GM18520 (cell line): ENCODE measurements at regions not wholly inside any gene's neighbourhood (a gene's known extent, or its start where the extent isn't known, plus 50 kb on each side); places are given as distances from the start of the nearest gene placed in this dataset.
"Not testable (repeated sequence)": the region's sequence is repeated elsewhere in the genome, so short reads cannot be mapped to it uniquely, and the experiment has no call there.

Experiments used
- ATAC-seq: cut with Tn5 transposase; IDR thresholded peaks from one replicate; pipeline ENCODE4 v1.9.1; 2021; ENCODE audit not compliant: unreplicated experiment

DNA sequence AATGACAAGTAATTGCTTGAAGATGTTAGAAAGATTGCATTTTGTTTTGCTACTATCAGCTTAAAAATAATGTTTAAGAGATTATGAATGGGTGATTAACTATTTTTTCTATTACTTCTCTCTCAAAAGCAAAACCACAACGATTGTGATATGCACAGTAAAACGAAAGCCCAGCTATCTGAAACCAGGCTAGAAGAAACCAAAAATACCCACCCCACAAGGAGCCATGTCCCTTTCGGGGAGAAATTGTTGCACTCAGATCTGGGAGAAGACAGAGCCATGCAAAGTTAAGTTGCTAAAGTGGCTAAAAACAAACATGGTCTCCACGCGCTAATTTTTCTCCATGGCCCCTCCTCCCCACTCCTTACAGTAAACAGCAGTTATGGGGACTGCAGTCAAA, 173.6 kb downstream of the RPS24 start:
- no peak for ATAC-seq

DNA sequence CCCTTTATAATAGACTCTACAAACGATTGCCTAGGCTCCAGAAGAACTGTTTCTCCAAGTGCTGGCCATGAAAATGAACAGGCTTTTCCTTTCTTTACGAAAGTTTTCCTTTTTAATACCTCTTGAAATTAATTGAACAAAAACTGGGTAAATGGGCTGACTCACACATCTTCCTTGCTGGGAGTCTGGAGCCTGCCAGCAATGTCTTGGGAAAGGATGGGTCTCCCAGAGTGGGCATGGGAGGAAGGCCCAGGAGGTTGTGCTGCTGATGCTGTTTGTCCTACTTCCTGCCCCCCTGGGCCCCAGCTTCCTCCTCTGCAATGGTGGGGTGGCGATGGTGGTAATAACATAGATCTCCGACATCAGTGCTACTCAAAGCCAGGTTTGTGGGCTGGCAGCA, 174.1 kb downstream of the RPS24 start:
- no peak for ATAC-seq

DNA sequence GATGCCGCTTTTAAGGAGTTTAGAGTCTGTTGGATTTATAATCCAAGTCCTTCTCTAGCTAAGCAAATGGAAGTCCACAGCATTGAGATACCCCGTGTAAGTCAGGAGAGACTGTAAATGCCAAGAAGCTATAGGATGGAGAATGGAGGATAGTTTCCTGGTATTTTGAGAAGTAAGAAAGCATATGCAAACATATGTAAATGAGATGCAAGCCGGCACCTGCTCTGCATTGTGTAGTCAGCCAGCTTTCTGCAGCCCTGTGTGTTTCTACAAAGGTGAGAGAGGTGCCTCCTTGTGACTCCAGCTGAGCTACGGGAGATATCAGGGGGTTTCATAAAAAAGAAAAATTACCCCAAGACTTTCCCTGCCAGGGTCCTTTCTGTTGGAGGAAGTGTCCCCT, 176.3 kb downstream of the RPS24 start:
- ATAC-seq, result no peak

DNA sequence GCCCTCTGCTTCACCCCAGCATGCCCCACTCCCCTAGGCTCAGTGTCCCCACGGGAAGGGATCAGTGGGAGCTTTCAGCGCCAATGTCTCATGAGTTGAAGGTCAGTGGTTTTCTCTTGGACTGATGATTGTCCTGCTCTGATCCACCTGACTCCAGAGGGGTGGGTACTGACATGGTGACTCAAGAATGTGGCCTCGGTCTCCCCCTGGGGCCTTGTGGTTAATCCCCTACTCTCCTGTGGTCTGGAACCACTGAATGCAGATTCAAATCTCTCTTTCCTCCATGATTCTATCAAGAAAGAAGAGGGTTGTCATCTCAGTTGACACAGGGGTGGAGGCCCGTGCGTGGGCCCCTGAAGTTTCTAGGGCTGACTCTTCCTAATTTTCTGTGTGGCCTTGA, 176.9 kb downstream of the RPS24 start:
- ATAC-seq, result no peak

DNA sequence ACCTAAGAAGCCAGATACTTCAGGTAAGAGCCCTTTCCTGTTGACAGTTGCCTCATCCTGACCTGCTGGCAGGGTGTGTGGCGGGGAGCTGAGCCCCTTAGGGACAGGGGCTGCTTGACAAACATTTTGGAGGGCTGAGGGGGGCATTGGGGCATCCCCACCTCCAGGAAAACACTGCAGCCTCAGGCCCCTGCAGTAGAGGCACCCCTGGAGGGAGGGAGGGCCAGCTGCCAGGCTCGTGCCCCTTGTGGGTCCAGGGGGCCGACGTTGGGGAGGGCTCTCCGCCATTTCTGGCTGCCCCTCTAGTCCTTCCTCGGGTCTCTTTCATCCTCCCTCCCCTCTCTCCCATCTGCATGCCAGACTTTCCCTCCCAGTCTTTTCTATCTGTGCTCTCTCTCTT, 177.3 kb downstream of the RPS24 start:
- ATAC-seq, result no peak

DNA sequence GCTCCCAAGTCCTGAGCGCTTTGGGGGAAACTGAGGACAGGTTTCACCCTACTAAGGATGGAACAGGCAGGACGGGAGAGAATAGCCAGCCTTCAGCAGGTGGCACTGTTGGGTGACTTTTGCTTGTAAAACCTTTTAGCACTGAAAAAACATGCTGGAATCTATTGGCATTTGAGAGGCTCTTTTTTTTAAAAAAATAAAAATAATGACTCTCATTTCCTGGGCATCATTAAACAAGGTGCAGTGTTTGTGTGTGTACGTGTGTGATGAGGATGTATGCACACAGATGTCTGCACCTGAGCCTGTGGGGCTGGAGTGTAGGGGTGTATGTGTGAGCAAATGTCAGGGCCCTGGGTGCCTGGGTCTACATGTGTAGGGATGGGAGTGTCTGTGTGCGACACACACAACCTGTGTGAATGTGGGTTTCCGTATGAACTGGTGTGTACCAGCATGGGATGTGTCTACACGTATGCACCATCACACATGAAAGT, 177.9 kb downstream of the RPS24 start:
- no peak for ATAC-seq

DNA sequence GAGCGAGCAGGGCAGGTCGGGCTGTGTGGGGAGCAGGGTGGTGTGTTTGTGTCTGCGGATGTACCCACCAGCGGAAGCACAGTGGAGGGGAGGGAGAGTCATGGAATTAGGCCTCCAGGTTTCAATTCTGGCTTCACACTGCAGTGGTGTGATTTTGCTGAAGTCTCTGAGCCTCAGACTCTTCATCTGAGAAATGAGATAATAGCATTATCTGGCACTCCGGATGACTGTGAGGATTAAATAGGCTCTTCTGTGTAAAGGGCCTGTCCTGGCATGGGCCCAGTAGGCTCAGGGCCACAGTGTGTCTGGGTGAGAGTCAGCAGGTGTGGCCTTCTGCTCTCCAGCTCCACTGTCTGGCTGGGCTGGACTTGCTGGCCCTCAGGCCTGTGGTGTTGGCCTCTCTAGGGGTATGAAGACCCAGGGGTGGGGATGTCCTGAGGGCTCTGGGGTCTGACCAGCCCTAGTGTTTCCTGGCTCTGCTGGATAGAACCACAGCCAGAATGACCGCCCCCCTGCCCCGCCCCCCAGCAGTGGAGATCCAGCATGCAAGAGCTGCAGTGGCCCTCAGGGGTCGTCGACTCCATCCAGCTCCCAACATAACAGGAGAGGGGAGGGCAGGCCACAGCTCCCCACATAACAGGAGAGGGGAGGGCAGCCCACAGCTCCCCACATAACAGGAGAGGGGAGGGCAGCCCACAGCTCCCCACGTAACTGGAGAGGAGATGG, 178.6 kb downstream of the RPS24 start:
- ATAC-seq, result no peak

DNA sequence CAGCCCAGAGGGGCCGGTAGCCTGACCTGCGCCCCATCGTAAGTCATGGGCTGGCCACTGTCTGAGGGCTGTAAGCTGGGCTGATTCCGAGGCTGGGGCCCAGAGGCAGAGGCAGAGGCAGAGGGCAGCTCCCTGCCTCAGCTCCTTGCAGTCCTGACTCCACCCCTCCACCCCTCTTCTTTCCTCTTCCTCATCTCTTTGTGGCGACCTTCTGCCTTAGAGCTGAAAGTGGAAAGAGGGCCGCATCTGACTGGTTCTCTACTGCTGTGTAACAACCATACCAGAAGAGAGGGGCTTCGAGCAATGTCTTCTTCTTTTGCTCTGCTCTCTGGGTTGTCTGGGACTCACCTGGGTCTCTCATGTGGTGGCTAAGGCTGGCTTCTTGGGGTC, 179.1 kb downstream of the RPS24 start:
- no peak for ATAC-seq

DNA sequence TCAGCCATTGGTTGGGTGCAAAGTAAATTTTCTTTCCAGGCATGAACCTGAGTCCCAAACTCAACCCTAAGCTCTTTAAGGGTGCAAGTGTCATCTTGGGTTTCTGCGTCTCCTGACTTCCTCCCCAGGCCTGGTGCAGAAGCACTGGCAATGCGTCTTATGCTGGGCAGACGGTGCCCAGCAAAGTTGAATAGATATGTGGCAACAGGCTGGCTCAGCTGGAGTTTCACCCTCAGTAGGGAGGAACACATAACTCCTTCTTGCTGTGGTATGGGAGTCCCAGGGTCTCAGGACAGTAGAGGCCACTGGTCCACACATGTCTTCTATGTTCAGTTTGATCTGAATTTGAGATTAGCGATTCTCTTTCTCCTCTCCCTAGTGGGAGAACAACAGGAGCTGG, 181.3 kb downstream of the RPS24 start:
- ATAC-seq, result no peak

DNA sequence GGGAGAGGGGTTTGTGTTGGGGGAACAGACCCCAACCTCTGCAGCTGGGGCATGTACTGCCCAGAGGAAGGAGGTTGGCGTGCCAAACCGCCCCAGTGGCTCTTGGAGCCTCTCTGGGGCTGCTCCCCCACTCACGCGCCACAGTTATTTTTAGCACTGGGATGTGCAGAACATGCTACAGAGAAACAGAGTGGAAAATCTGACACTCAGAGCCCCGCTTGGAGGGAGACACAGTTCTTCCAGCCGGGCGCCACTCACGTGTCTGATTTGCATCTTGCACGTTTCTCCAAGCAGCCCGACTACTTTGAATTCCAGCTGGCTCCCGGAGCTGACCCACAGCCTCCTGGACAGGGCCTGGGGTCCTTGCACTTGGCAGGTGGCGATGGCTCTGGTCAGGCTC, 182.0 kb downstream of the RPS24 start:
- ATAC-seq, result no peak

DNA sequence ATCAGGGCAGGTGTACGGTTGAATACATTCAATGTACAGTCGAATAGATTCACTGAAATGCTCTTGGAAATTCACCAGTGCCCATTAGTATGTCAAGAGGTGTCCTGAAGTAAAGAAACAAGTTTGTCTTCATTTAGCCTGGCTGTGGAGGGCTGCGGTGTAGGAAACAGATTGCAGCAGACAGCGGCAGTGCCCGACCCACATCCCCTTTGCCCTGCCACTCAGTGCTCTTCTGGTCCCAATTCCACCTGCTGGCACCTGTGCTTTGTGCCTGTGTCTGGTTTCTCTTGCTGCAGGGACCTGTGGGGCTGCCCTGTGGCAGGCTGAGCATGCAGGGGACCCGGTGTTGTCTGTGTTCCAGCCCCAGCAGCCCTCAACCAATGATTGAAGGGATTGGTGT, 183.7 kb downstream of the RPS24 start:
- ATAC-seq, result no peak

DNA sequence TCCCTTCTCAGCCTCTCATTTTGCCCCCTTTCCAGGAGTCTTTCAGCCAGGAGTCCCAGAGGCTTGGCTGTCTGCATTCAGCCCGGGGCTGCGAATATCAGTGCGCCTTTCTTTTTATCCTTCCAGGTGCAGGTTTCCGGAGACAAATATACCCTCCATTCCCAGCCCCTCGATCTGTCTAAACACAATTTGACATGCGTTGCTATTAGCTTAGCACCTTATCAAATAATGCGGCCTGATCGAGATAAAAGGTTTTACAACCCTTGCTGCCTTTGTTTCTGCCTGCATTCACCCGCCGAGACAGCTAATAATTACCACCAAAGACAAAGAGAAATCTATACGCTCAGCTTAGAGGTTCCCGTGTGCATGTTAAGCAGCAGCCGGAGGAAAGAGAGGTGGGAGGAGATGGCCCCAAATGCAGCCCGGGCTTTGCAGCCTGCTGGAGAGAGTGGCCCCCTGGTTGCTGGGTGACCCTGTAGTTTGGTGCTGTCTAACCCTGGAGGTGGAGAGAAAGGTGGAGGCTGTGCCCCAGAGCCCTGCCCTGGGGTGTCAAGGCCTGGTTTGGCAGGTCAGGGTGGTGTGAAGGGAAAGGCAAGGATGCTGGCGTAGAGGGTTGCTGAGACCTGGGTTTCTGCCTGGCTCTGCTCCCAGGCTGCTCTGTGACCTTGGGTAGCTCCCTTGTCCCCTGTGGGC, 185.3 kb downstream of the RPS24 start:
- ATAC-seq, result no peak

DNA sequence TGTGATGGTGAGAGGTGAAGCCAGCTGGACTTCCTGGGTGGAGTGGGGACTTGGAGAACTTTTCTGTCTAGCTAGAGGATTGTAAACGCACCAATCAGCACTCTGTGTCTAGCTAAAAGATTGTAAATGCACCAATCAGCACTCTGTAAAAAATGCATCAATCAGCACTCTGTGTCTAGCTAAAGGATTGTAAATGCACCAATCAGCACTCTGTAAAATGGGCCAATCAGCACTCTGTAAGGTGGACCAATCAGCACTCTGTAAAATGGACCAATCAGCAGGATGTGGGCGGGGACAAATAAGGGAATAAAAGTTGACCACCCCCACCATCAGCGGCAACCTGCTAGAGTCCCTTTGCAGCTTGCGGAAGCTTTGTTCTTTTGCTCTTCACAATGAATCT, 185.9 kb downstream of the RPS24 start:
- ATAC-seq, result not testable (repeated sequence)

DNA sequence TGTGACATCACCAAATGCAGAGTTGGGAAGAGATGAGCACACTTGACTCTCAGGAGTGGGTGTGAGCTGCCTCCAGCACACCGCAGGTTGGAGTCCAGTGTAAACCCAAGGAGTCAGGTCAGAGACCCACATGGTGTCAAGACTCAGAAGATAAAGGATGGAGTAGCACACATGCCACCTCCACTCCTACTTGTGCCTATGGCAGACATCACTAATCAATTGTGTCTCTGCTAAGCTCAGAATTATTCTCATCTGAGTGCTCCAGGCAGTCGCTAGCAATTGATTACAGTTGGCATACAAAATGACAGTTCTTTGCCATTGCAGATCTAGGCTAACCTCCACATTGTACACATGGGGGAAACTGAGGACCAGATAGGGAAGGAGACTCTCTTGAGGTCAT, 187.1 kb downstream of the RPS24 start:
- no peak for ATAC-seq

DNA sequence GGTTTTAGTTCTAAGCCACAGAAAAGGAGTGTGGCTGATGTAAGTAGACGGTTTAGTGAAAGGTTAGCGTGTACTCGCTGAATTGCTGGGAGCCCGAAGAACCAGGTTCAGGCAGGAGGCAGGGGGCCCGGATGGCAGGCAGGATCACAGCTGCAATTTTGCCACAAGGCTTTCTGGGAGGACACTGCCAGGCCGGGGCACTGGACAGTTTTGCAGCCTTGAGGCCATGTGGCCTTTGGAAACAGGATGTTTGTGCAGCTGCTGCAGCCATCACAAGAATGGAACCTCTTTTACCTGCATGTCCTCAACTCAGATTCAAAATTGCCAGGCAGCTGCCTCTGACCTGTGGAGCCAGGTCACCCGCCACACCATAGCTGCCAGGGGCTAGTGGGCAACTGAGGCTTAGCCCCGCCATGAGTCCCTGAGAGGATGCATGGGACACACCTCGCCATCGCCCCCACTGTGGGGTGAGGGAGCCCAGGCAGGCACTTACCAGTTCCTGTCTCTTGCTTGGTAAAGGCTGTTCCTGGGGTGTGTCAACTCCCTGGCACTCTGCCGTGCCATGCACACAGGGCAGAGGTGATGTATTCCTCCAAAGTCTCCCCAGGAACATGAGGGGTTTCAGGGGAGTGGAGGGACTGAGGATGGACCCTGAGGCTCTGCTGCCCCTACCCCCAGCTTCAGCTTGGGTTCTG, 188.6 kb downstream of the RPS24 start:
- ATAC-seq, result no peak

DNA sequence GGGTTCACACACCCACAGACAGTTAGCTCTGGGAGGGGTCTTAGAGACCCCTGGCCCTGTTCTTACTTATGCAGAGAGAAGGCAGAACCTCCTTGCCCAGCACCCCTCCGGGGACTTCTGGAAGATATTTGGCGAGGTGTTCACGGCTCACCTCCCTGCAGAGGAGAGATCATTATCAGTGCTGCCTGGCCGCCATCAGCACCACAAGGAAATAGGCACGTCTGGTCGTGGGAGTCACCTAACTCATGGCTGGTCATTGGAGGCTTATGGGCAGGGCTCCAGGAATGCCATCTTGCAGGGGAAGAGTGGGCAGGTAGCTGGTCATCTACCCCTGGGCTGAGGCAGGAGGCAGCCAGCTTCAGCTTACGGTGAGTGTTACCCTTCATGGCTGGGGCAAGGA, 189.4 kb downstream of the RPS24 start:
- ATAC-seq, result no peak

DNA sequence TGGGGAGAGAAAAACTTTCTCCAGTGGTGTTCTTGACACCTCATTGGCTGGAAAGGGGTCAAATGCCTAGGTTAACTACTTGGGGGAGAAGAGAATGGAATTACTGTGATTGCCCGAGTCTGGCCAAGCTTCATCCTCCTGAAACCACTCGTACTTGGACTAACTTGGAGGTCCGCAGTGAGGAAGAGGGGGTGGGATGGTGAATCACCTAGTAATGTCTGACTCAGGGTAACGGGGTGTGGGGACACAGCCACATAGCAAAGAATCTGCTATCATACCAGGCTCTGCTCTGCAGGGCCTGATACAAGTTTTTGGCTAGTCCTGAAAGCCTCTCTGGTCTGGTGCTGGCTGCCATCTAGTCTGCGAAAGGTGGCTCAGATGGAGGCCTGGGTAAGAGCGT, 190.9 kb downstream of the RPS24 start:
- no peak for ATAC-seq

DNA sequence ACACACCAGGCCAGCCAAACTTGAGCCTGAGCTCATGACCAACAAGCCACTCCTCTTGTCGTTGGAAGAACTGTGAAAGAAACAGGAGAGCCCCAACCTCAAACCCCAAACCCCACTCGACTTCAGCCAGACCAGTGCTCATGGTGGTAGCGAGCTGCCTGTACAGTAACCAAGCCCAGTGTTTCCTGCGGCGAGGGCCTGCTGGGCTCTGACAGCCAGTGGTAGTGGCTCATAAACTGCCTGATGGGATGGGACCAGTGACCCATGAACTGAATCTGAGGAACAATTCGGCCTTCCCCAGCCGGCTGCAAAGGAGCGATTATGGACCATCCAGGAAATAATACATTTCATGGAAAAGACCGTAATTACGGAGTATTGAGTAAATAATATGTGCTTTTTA, 191.9 kb downstream of the RPS24 start:
- no peak for ATAC-seq

DNA sequence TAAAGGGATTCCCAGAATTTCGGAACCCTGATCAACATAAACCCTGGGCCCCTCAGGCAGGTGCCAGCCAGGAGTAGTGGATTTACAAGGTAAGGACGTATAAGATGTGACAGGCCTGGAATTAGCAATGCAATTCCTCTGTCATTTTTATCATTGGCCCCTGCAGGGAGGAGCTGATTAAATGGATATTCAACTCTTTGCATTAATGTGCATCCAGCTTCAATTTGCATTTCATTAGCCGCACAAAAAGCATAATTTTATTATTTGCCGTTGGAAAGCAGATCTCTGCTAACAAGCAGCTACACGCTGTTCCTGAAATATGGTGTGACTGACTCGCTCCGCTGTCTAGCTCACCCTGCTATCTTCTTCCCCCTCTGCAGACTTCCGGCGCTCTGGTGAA, 195.8 kb downstream of the RPS24 start:
- ATAC-seq, result no peak

DNA sequence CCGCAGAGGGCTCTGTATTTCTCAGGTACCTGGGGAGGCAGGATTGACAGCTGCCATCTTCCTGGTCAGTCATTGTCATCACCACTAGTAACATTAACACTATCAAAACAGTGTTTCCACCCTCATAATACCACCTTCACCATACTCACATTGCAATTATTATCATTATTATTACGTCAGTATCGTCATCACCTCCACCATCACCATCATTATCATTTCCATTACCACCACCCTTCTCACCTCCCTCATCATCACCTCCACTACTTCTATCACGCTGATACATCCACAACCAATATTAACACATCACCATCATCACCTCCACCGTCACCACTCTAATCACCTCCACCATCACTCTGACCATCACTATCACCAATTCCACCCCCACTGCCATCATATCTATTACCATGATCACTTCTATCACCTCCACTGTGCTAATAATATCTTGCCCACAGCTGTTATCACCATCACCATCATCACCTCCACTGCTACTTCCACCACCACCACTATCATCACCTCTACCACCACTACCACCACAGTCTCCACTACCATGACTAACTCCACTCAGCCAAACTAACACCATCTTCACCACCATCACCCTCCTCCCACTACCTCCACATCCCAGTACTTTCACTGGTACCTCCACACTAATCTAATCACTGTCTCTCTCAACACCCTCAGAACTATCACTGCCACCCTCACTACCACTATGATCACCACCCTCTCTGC, 196.4 kb downstream of the RPS24 start:
- no peak for ATAC-seq

DNA sequence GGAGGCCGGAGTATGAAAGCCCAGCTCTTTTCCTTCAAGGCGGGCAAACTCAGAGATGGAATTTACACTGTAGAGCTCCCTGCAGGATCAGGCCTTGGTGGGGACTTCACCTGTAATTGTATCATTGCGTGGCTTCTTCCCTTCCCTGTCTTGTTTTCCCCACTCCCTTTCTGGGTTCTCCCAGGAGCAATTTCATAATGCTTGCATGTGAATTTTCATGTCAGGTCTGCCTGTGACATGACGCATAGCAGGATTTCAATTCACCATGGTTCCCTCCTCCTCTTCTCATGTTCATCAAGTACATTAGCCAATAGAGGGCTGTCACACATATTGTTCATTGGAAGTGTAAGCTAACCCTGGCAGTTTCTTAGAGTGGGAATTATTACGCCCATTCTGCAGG, 197.7 kb downstream of the RPS24 start:
- ATAC-seq, result no peak

DNA sequence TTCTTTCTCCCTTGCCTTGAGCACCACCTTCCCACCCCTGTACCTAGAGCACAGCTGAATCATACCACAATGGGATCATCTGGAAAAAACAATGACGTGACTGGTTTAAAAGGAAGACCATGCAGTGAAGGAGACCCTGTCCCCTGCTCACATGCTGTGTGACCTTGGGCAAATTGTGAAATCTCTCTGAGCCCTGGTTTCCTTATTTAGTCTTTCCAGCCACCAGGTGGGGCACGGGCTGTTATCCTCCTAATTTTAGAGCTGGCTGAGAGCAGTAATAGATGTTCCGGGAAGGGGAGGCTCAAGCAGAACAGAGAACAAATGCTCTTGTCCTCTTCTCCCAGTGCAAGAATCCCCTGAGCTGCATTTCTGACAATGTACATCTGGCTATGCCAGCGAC, 198.3 kb downstream of the RPS24 start:
- ATAC-seq, result no peak
